HEK293 (cell line): ENCODE measurements at regions not wholly inside any gene's neighbourhood (a gene's known extent, or its start where the extent isn't known, plus 50 kb on each side); places are given as distances from the start of the nearest gene placed in this dataset.

ENCODE experiments used
- CTCF ChIA-PET: fragments of 350-600 bp; formaldehyde crosslinking; extraction: SDS; loops from one replicate; lab custom pipeline; 2021; ENCODE audit warnings: antibody characterized with exemption; lab: Yijun Ruan, JAX
- POLR2A ChIA-PET: fragments of 300-600 bp; formaldehyde crosslinking; extraction: SDS; loops from one replicate; lab custom pipeline; 2020; ENCODE audit warnings: antibody characterized with exemption, inconsistent platforms; lab: Yijun Ruan, JAX
- H3K27ac ChIP-seq: fragments of 200-500 bp; sonication (Bioruptor generic); 2 replicates; pipeline ENCODE4 v1.5.1; 2014; ENCODE audit warnings: low read depth, low read length, control low read depth, inconsistent platforms; ENCODE audit errors: extremely low read depth
- H3K36me3 ChIP-seq, 2 experiments: fragments of 200-500 bp in 1 of 2; sonication (Bioruptor generic) in 1 of 2; 1 replicate in 1 of 2; 2 replicates in 1 of 2; pipeline ENCODE4 v1.5.1; 2014 to 2017; ENCODE audit warnings: inconsistent platforms in 2 of 2, low read length in 2 of 2; ENCODE audit not compliant: control insufficient read depth in 2 of 2, insufficient read depth in 1 of 2
- H3K4me1 ChIP-seq: fragments of 200-500 bp; sonication (Bioruptor generic); 2 replicates; pipeline ENCODE4 v1.5.1; 2014; ENCODE audit warnings: mild to moderate bottlenecking, low read length, inconsistent platforms; ENCODE audit not compliant: control insufficient read depth, insufficient read depth
- H3K4me3 ChIP-seq: 2 replicates; pipeline ENCODE4 v1.5.1; 2011; ENCODE audit warnings: low read depth, mild to moderate bottlenecking, control low read depth, low read length, moderate library complexity
- H3K9me3 ChIP-seq: fragments of 200-500 bp; sonication (Bioruptor generic); 2 replicates; pipeline ENCODE4 v1.5.1; 2014; ENCODE audit warnings: low read depth, low read length, inconsistent platforms; ENCODE audit not compliant: control insufficient read depth, insufficient read depth
- GLIS2 ChIP-seq: fragments of 450-650 bp; formaldehyde crosslinking; IDR thresholded peaks from 2 replicates; pipeline ENCODE4 v1.5.1; 2016; ENCODE audit warnings: missing biosample characterization, missing genetic modification characterization
- HIC1 ChIP-seq: fragments of 450-650 bp; formaldehyde crosslinking; IDR thresholded peaks from 2 replicates; pipeline ENCODE4 v1.5.1; 2016; ENCODE audit warnings: missing biosample characterization, missing genetic modification characterization
- HOXC10 ChIP-seq: sonication (generic); formaldehyde crosslinking; IDR thresholded peaks from 2 replicates; pipeline ENCODE4 v1.8.1; 2023; ENCODE audit warnings: mild to moderate bottlenecking, missing genetic modification reagents
- MEIS1 ChIP-seq: sonication (generic); formaldehyde crosslinking; IDR thresholded peaks from 2 replicates; pipeline ENCODE4 v1.8.1; 2022; ENCODE audit warnings: missing genetic modification reagents, mild to moderate bottlenecking, borderline replicate concordance
- MZF1 ChIP-seq: fragments of 450-650 bp; formaldehyde crosslinking; IDR thresholded peaks from 2 replicates; pipeline ENCODE4 v1.5.1; 2017; ENCODE audit warnings: missing biosample characterization, missing genetic modification characterization, borderline replicate concordance
- ZBTB1 ChIP-seq: fragments of 450-650 bp; formaldehyde crosslinking; IDR thresholded peaks from 2 replicates; pipeline ENCODE4 v1.5.1; 2016; ENCODE audit warnings: missing biosample characterization, missing genetic modification characterization
- ZFHX2 ChIP-seq: fragments of 450-650 bp; formaldehyde crosslinking; conservative IDR thresholded peaks from 2 replicates; pipeline ENCODE4 v1.5.1; 2016; ENCODE audit warnings: missing biosample characterization, missing genetic modification characterization
- ZNF112 ChIP-seq: fragments of 450-650 bp; formaldehyde crosslinking; IDR thresholded peaks from 2 replicates; pipeline ENCODE4 v1.5.0; 2017; ENCODE audit warnings: missing biosample characterization, missing genetic modification characterization
- ZNF133 ChIP-seq: fragments of 450-650 bp; formaldehyde crosslinking; IDR thresholded peaks from 2 replicates; pipeline ENCODE4 v1.5.1; 2016; ENCODE audit warnings: missing biosample characterization, missing genetic modification characterization
- ZNF138 ChIP-seq: fragments of 450-650 bp; formaldehyde crosslinking; IDR thresholded peaks from 2 replicates; pipeline ENCODE4 v1.5.1; 2016; ENCODE audit warnings: missing biosample characterization, missing genetic modification characterization, borderline replicate concordance
- ZNF302 ChIP-seq: fragments of 450-650 bp; formaldehyde crosslinking; IDR thresholded peaks from 2 replicates; pipeline ENCODE4 v1.5.1; 2016; ENCODE audit warnings: missing biosample characterization, missing genetic modification characterization, low read depth
- ZNF311 ChIP-seq: fragments of 450-650 bp; formaldehyde crosslinking; IDR thresholded peaks from 2 replicates; pipeline ENCODE4 v1.5.1; 2017; ENCODE audit warnings: missing biosample characterization, missing genetic modification characterization, borderline replicate concordance
- ZNF423 ChIP-seq: fragments of 450-650 bp; formaldehyde crosslinking; IDR thresholded peaks from 2 replicates; pipeline ENCODE4 v1.5.1; 2016; ENCODE audit warnings: missing biosample characterization, missing genetic modification characterization
- ZNF473 ChIP-seq: fragments of 450-650 bp; formaldehyde crosslinking; IDR thresholded peaks from 2 replicates; pipeline ENCODE4 v1.5.1; 2017; ENCODE audit warnings: missing biosample characterization, missing genetic modification characterization
- ZNF501 ChIP-seq: fragments of 450-650 bp; formaldehyde crosslinking; IDR thresholded peaks from 2 replicates; pipeline ENCODE4 v1.5.1; 2016; ENCODE audit warnings: missing biosample characterization, missing genetic modification characterization
- ZNF529 ChIP-seq: fragments of 450-650 bp; formaldehyde crosslinking; IDR thresholded peaks from 2 replicates; pipeline ENCODE4 v1.5.1; 2017; ENCODE audit warnings: missing genetic modification characterization, missing biosample characterization; ENCODE audit not compliant: insufficient replicate concordance
- ZNF560 ChIP-seq: fragments of 450-650 bp; formaldehyde crosslinking; IDR thresholded peaks from 2 replicates; pipeline ENCODE4 v1.5.1; 2017; ENCODE audit warnings: missing biosample characterization, missing genetic modification characterization, borderline replicate concordance
- ZNF585B ChIP-seq: fragments of 450-650 bp; formaldehyde crosslinking; IDR thresholded peaks from 2 replicates; pipeline ENCODE4 v1.5.1; 2016; ENCODE audit warnings: missing biosample characterization, missing genetic modification characterization
- ZNF596 ChIP-seq: fragments of 450-650 bp; IDR thresholded peaks from 2 replicates; pipeline ENCODE4 v1.5.0; 2018; ENCODE audit warnings: missing biosample characterization, mild to moderate bottlenecking, missing genetic modification characterization, moderate library complexity
- ZNF629 ChIP-seq: fragments of 450-650 bp; formaldehyde crosslinking; IDR thresholded peaks from 2 replicates; pipeline ENCODE4 v1.5.1; 2017; ENCODE audit warnings: missing biosample characterization, missing genetic modification characterization
- ZNF76 ChIP-seq: fragments of 450-650 bp; formaldehyde crosslinking; IDR thresholded peaks from 2 replicates; pipeline ENCODE4; 2016; ENCODE audit warnings: low read depth, missing biosample characterization, missing genetic modification characterization, borderline replicate concordance
- ZNF830 ChIP-seq: fragments of 450-650 bp; IDR thresholded peaks from 2 replicates; pipeline ENCODE4 v1.5.0; 2018; ENCODE audit warnings: missing biosample characterization, missing genetic modification characterization, low read depth, mild to moderate bottlenecking, moderate library complexity
- TF ChIP-seq, protein P1 (sequence below): sonication (generic); formaldehyde crosslinking; IDR thresholded peaks from 2 replicates; pipeline ENCODE4 v1.8.1; 2022; ENCODE audit warnings: mild to moderate bottlenecking, moderate library complexity, missing genetic modification reagents
- TF ChIP-seq, protein P2 (sequence below): fragments of 450-650 bp; formaldehyde crosslinking; IDR thresholded peaks from 2 replicates; pipeline ENCODE4 v1.5.1; 2016; ENCODE audit warnings: missing biosample characterization, missing genetic modification characterization

- no peak for TF ChIP-seq ZNF830
- TF ChIP-seq ZFHX2 (tag by site-specific recombination): no peak
These were observed 288.4 kb upstream of the COX7C start (continued) for GRCh38 chr5:86329318-86329717.

DNA sequence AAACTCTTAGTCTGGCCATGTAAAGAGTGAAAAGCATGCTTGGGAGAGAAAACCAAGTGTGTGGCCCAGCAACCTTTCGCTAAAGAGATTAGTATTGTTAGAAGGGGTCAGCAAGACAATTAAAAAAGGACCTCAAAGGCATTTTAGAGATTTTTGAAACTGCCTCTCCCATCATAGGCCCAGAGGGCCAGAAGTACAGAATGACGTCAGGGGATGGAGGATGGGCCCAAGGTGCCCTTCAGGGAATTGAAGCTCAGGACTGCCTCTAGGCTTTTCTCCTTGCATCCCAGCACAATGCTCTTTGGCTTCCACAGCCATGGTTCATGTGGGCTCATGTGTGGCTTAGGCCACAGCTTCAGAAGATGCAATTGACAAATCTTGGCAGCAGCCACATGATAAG lies 287.0 kb upstream of the COX7C start:
- H3K4me3 ChIP-seq: no peak overlapping the region
- CTCF ChIA-PET: interaction anchor here (0.5 kb wide), 1 partner anchor 152 kb away, joined by 5 read pairs; no protein-coding TSS in a partner anchor
- no peak overlapping the region for H3K27ac ChIP-seq
- TF ChIP-seq ZNF585B: peak; percentile 73
- no peak for TF ChIP-seq ZNF629 (tag by site-specific recombination)
- TF ChIP-seq, all 188 proteins: peak for 1
- Histone ChIP-seq H3K9me3 (no peaks in the 10 kb centered on the region), H3K4me1 (no peaks in the 10 kb centered on the region), H3K36me3 (no peaks in the 10 kb centered on the region)
- POLR2A ChIA-PET: no interaction called here

DNA sequence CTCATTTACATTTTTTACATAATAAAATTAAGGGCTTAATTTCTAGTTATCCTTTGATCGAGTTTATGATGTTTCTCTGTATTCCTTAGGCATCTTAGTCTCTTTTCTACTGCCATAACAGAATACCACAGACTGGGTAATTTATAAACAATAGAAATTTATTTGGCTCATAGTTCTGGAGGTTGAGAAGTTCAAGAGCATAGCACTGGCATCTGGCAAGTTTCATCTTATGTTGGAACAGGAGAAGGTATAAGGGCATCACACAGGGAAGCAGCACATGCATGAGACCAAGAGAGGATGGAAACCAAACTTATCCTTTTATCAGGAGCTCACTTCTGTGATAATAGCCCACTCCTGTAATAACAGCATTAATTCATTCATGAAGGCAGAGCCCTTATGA lies 284.9 kb upstream of the COX7C start:
- Histone ChIP-seq H3K27ac (no peak overlapping the region), H3K4me1 (no peaks in the 10 kb centered on the region), H3K36me3 (no peaks in the 10 kb centered on the region), H3K4me3 (no peak overlapping the region), H3K9me3 (no peaks in the 10 kb centered on the region)
- TF ChIP-seq ZNF311 (tag by site-specific recombination) (no peak), ZBTB1 (tag by site-specific recombination) (no peak), ZNF76 (tag by site-specific recombination) (no peak), ZNF112 (tag by site-specific recombination) (no peak), MEIS1 (CRISPR knock-in tag) (no peak), GLIS2 (no peak)
- ChIA-PET CTCF (no interaction called here), POLR2A (no interaction called here)

DNA sequence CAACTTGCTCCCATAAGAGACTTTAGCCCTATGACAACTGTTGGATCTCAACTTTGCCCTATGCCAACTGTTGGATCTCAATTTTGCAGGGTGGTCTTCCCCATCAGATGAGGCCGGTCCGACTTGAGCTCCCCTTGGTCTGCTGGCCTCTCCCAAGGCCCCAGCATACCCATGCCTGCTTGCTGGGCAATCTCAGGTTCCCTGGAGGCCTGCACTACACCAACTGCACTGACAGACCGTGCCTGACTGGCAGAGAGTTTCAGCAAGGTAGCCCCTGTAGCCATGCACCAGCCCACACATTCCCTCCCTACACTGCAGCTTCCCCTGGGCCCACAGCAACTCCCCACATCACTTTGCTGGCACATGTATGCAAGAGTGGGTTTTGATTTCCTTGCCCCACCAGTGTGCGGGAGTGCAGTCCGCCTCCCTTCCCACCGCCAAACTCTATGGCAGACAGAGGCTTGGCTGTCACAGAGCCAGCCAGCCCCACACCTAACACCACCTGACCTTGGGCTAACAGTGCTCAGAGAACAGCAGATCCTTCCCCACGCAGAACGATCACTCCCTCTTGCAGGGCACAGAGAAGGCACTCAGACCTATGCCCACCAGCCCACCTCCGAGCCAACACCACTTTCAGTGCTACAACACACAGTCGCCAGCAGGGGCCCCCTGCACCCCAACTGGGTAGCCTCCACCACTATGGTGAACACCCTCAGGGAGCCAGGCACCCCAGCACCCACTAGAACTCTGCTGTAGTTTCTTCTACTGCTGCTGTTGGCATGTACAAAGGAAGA lies 279.9 kb upstream of the COX7C start:
- no peak overlapping the region for H3K4me3 ChIP-seq
- CTCF ChIA-PET: no interaction called here
- POLR2A ChIA-PET: no interaction called here
- TF ChIP-seq, protein P1, sequence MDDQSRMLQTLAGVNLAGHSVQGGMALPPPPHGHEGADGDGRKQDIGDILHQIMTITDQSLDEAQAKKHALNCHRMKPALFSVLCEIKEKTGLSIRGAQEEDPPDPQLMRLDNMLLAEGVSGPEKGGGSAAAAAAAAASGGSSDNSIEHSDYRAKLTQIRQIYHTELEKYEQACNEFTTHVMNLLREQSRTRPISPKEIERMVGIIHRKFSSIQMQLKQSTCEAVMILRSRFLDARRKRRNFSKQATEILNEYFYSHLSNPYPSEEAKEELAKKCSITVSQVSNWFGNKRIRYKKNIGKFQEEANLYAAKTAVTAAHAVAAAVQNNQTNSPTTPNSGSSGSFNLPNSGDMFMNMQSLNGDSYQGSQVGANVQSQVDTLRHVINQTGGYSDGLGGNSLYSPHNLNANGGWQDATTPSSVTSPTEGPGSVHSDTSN (CRISPR knock-in tag): no peak
- no peak for TF ChIP-seq ZNF302 (tag by site-specific recombination)
- no peak for TF ChIP-seq ZNF311 (tag by site-specific recombination)
- no peak for TF ChIP-seq ZNF501 (tag by site-specific recombination)
- no peak for TF ChIP-seq HOXC10 (CRISPR knock-in tag)
- TF ChIP-seq, protein P2, sequence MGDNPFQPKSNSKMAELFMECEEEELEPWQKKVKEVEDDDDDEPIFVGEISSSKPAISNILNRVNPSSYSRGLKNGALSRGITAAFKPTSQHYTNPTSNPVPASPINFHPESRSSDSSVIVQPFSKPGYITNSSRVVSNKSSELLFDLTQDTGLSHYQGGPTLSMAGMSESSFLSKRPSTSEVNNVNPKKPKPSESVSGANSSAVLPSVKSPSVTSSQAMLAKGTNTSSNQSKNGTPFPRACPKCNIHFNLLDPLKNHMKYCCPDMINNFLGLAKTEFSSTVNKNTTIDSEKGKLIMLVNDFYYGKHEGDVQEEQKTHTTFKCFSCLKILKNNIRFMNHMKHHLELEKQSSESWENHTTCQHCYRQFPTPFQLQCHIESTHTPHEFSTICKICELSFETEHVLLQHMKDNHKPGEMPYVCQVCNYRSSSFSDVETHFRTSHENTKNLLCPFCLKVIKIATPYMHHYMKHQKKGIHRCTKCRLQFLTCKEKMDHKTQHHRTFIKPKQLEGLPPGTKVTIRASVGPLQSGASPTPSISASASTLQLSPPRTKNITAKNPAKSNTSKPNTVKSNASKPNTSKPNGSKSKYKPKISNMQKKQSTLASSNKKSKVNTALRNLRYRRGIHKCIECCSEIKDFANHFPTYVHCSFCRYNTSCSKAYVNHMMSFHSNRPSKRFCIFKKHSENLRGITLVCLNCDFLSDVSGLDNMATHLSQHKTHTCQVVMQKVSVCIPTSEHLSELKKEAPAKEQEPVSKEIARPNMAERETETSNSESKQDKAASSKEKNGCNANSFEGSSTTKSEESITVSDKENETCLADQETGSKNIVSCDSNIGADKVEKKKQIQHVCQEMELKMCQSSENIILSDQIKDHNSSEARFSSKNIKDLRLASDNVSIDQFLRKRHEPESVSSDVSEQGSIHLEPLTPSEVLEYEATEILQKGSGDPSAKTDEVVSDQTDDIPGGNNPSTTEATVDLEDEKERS: no peak
- TF ChIP-seq ZNF629 (tag by site-specific recombination): no peak
- no peak for TF ChIP-seq MZF1
- no peak for TF ChIP-seq ZNF423
- no peak for TF ChIP-seq HIC1 (tag by site-specific recombination)
- no peak for TF ChIP-seq ZNF473 (tag by site-specific recombination)
- TF ChIP-seq ZNF138 (tag by site-specific recombination): no peak
- TF ChIP-seq ZNF529 (tag by site-specific recombination): no peak
- no peak for TF ChIP-seq ZNF133 (tag by site-specific recombination)
- no peak for TF ChIP-seq ZNF560 (tag by site-specific recombination)
- no peak for TF ChIP-seq ZNF596 (tag by site-specific recombination)

More for the DNA sequence above, 279.9 kb upstream of the COX7C start:
- H3K9me3 ChIP-seq: no peaks in the 10 kb centered on the region
- no peak overlapping the region for H3K27ac ChIP-seq
- H3K4me1 ChIP-seq: no peaks in the 10 kb centered on the region
- no peaks in the 10 kb centered on the region for H3K36me3 ChIP-seq
